AG09319 (cell line): ENCODE measurements at regions not wholly inside any gene's neighbourhood (a gene's known extent, or its start where the extent isn't known, plus 50 kb on each side); places are given as distances from the start of the nearest gene placed in this dataset.

Experiments
- DNase-seq: peaks from one replicate; pipeline ENCODE4 v3.0.0-alpha.2; 2010; ENCODE audit warnings: low read depth; ENCODE audit errors: extremely low read depth
- CTCF ChIP-seq: IDR thresholded peaks from 2 replicates; pipeline ENCODE4 v1.5.1; 2011; ENCODE audit warnings: low read depth, mild to moderate bottlenecking, inconsistent platforms, low read length, moderate library complexity

GRCh38 chr17:68179236-68179925 is 68.5 kb upstream of the AMZ2 start:
- no peak for DNase-seq
- no peak for TF ChIP-seq CTCF

GRCh38 chr17:68179926-68180285 is 67.9 kb upstream of the AMZ2 start:
- no peak for TF ChIP-seq CTCF
- no peak for DNase-seq

GRCh38 chr17:68182011-68182306 is 65.9 kb upstream of the AMZ2 start:
- TF ChIP-seq CTCF = no peak
- no peak for DNase-seq

- no peak for TF ChIP-seq CTCF
- no peak for DNase-seq
Measured at GRCh38 chr17:68182940-68183551, 64.8 kb upstream of the AMZ2 start.

- no peak for TF ChIP-seq CTCF
- DNase-seq = no peak
Measured at GRCh38 chr17:68184141-68184571, 63.7 kb upstream of the AMZ2 start.

- DNase-seq = no peak
- TF ChIP-seq CTCF = no peak
Measured at GRCh38 chr17:68184816-68185436, 62.9 kb upstream of the AMZ2 start.

GRCh38 chr17:68185820-68186219 is 62.0 kb upstream of the AMZ2 start:
- no peak for DNase-seq
- no peak for TF ChIP-seq CTCF
